Loucy (cell line): ENCODE measurements at regions not wholly inside any gene's neighbourhood (a gene's known extent, or its start where the extent isn't known, plus 50 kb on each side); places are given as distances from the start of the nearest gene placed in this dataset.

Source experiments
- H2AFZ ChIP-seq: fragments of 200-600 bp; sonication (generic); 2 replicates; pipeline ENCODE4 v1.6.0; 2016; ENCODE audit warnings: antibody characterized with exemption, mild to moderate bottlenecking, low read length, moderate library complexity
- H3F3A ChIP-seq: fragments of 200-600 bp; 2 replicates; pipeline ENCODE4 v1.6.0; 2016; ENCODE audit warnings: antibody characterized with exemption, low read depth, mild to moderate bottlenecking
- H3K27me3 ChIP-seq: fragments of 200-600 bp; sonication (generic); 2 replicates; pipeline ENCODE4 v1.6.1; 2014; ENCODE audit warnings: low read length, mild to moderate bottlenecking; ENCODE audit not compliant: insufficient read depth, poor library complexity, severe bottlenecking
- H3K36me3 ChIP-seq: fragments of 200-600 bp; sonication (generic); 2 replicates; pipeline ENCODE4 v1.6.1; 2016; ENCODE audit warnings: low read length; ENCODE audit not compliant: insufficient read depth
- H3K4me1 ChIP-seq: fragments of 200-600 bp; sonication (generic); 2 replicates; pipeline ENCODE4 v1.5.1; 2014; ENCODE audit warnings: low read length, mild to moderate bottlenecking; ENCODE audit not compliant: insufficient read depth, poor library complexity, severe bottlenecking
- H3K4me2 ChIP-seq: fragments of 200-600 bp; sonication (generic); 2 replicates; pipeline ENCODE4 v1.6.0; 2014; ENCODE audit warnings: antibody characterized with exemption, low read length, low read depth, mild to moderate bottlenecking; ENCODE audit not compliant: poor library complexity, severe bottlenecking
- H3K4me3 ChIP-seq: fragments of 200-600 bp; sonication (generic); 2 replicates; pipeline ENCODE4 v1.5.1; 2014; ENCODE audit warnings: low read length, mild to moderate bottlenecking, mixed read lengths; ENCODE audit not compliant: poor library complexity, severe bottlenecking
- H3K79me2 ChIP-seq: fragments of 200-600 bp; sonication (generic); 2 replicates; pipeline ENCODE4 v1.6.1; 2014; ENCODE audit warnings: low read length; ENCODE audit not compliant: insufficient read depth
- H3K9ac ChIP-seq: fragments of 200-600 bp; sonication (generic); 2 replicates; pipeline ENCODE4 v1.6.0; 2014; ENCODE audit warnings: mild to moderate bottlenecking, low read depth, low read length, moderate library complexity; ENCODE audit not compliant: poor library complexity, severe bottlenecking
- H3K9me2 ChIP-seq: fragments of 200-600 bp; sonication (generic); replicated peaks from 2 replicates; pipeline ENCODE4 v1.6.1; 2016; ENCODE audit warnings: low read depth, low read length, mixed read lengths
- H3K9me3 ChIP-seq: fragments of 200-600 bp; sonication (generic); 2 replicates; pipeline ENCODE4 v1.6.1; 2014; ENCODE audit warnings: mild to moderate bottlenecking, antibody characterized with exemption, low read length, low read depth; ENCODE audit not compliant: insufficient read depth
- H4K20me1 ChIP-seq: fragments of 200-600 bp; sonication (generic); 2 replicates; pipeline ENCODE4 v1.6.0; 2014; ENCODE audit warnings: antibody characterized with exemption, low read length, mild to moderate bottlenecking; ENCODE audit not compliant: insufficient read depth, poor library complexity, severe bottlenecking
- EZH2phosphoT487 ChIP-seq: fragments of 200-600 bp; IDR thresholded peaks from 2 replicates; pipeline ENCODE4 v1.6.1; 2018; ENCODE audit warnings: antibody characterized with exemption, mild to moderate bottlenecking, moderate library complexity, borderline replicate concordance
- TF ChIP-seq, protein P1 (sequence below): fragments of 200-600 bp; sonication (generic); conservative IDR thresholded peaks from 2 replicates; pipeline ENCODE4 v1.5.1; 2014; ENCODE audit warnings: mild to moderate bottlenecking, antibody characterized with exemption, low read length

DNA sequence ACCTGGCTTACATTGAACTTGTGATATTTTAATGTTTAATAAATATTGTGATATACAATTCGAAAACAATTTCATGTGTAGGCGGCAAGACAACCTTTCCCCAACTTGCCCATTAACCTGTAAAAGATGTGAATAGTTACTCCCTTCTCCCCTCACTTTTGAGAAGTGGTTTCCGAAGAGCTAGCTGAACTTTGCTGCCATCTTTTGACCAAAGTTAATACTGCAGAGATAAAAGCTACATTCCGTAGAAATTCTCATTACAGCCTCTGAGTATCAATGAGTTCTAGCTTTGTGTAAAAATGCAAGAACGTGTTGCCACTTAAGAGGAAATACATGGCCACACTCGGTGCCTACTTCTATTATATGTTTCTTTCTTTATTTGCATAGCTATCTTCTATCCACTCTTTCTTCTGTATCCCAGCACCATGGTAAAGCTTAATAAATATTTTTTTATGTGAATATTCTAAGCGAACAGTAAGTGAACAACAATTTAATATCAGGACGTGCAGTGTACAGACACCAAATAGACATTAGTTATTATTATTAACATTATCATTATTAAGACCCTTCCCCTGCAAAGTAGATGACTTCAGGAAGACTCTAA lies 105.1 kb upstream of the TMEM260 start:
- Histone ChIP-seq H3K9me2 (no peaks in the 10 kb centered on the region), H3K36me3 (no peaks in the 10 kb centered on the region), H4K20me1 (no peaks in the 10 kb centered on the region), H3K4me2 (no peak overlapping the region), H3K4me3 (no peak overlapping the region), H3K79me2 (no peaks in the 10 kb centered on the region), H3K9ac (peak overlapping the region; percentile 40), H3F3A (no peaks in the 10 kb centered on the region), H3K27me3 (no peaks in the 10 kb centered on the region), H3K4me1 (peaks cover 40% of the 10 kb centered on the region), H2AFZ (no peak overlapping the region), H3K9me3 (no peaks in the 10 kb centered on the region)
- TF ChIP-seq EZH2phosphoT487, result no peak
- TF ChIP-seq, protein P1, sequence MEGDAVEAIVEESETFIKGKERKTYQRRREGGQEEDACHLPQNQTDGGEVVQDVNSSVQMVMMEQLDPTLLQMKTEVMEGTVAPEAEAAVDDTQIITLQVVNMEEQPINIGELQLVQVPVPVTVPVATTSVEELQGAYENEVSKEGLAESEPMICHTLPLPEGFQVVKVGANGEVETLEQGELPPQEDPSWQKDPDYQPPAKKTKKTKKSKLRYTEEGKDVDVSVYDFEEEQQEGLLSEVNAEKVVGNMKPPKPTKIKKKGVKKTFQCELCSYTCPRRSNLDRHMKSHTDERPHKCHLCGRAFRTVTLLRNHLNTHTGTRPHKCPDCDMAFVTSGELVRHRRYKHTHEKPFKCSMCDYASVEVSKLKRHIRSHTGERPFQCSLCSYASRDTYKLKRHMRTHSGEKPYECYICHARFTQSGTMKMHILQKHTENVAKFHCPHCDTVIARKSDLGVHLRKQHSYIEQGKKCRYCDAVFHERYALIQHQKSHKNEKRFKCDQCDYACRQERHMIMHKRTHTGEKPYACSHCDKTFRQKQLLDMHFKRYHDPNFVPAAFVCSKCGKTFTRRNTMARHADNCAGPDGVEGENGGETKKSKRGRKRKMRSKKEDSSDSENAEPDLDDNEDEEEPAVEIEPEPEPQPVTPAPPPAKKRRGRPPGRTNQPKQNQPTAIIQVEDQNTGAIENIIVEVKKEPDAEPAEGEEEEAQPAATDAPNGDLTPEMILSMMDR, result peak; percentile 86

DNA sequence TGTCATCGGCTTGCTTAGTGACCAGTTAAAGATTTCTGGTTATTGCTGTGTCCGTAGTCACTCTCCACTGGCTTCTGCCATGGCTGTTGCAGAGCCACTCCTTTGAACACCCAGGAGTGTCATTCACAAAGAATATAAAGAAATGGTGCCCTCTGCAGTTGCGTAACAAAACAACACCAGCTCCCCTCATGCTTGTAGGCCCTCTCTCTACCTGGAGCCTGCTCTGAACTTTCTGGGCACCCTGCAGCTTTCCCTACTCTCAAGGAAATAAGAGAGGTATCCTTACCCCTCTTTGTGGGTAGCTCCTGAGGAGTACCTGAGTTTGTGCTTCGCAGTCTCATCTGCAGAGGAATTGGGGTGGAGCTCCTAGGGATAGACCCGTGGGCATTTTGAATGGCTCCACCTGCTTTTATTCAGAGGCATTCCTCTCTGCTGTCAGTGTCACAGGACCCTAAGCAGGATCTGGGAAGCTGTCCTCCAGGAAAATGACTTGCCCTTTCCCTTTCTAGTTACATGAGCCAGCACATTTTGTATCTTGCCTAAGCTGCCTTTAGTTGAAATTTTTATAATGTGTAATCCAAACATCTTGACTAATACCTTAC lies 97.2 kb upstream of the TMEM260 start:
- H3K79me2 ChIP-seq, result no peaks in the 10 kb centered on the region
- TF ChIP-seq EZH2phosphoT487, result no peak
- TF ChIP-seq, protein P1, result peak; percentile 69
- H3K4me2 ChIP-seq, result no peak overlapping the region
- no peaks in the 10 kb centered on the region for H3F3A ChIP-seq
- no peak overlapping the region for H3K4me3 ChIP-seq
- H3K9me2 ChIP-seq, result no peaks in the 10 kb centered on the region
- H3K9ac ChIP-seq, result no peak overlapping the region
- no peaks in the 10 kb centered on the region for H3K36me3 ChIP-seq
- H3K4me1 ChIP-seq, result peaks cover 9% of the 10 kb centered on the region
- H3K27me3 ChIP-seq, result no peaks in the 10 kb centered on the region
- no peaks in the 10 kb centered on the region for H3K9me3 ChIP-seq
- H4K20me1 ChIP-seq, result no peaks in the 10 kb centered on the region
- H2AFZ ChIP-seq, result no peak overlapping the region

DNA sequence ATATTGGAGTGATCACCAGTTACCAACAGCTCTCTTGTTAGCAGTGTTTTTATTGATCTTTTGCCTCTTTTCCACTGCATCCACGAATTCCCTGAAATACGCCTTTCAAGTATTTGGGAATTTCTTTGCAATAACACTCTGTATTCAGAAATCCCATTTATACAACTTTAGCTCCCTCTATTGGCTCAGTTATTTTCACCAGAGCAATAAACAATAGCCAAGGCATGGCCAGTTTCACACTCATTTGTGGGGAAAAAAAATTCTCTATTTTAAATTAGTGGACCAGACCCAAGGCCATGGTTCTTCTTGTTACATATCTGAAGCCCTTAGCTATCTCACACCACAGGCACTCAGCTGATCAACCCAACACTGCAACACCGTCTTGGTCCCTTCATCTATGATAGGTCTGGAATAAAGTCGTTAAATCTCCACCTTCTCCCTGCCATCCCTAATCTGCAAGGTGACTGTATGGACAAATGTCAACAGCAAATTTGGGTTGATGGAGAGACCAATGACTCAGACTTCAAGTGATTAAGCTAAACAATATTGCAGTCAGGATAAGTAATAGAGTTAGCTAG lies 92.4 kb upstream of the TMEM260 start:
- Histone ChIP-seq H3F3A (no peaks in the 10 kb centered on the region), H3K27me3 (no peaks in the 10 kb centered on the region), H3K36me3 (no peaks in the 10 kb centered on the region), H3K79me2 (no peaks in the 10 kb centered on the region), H3K9me3 (no peaks in the 10 kb centered on the region), H4K20me1 (no peaks in the 10 kb centered on the region), H2AFZ (no peak overlapping the region), H3K4me3 (no peak overlapping the region), H3K4me1 (peaks cover 4% of the 10 kb centered on the region), H3K9ac (no peak overlapping the region), H3K9me2 (no peaks in the 10 kb centered on the region), H3K4me2 (no peak overlapping the region)
- TF ChIP-seq, protein P1, result peak; percentile 90
- TF ChIP-seq EZH2phosphoT487, result no peak
